HFFc6 (cell line): ENCODE measurements at regions not wholly inside any gene's neighbourhood (a gene's known extent, or its start where the extent isn't known, plus 50 kb on each side); places are given as distances from the start of the nearest gene placed in this dataset.

Source experiments
- DNase-seq: peaks from one replicate; pipeline ENCODE4 v3.0.0-alpha.2; 2018
- H3K27ac Mint-ChIP-seq: 2 replicates; pipeline ENCODE4 v1.8.0; 2020; ENCODE audit warnings: mild to moderate bottlenecking, mixed read lengths
- H3K27me3 Mint-ChIP-seq: 2 replicates; pipeline ENCODE4 v1.8.0; 2021; ENCODE audit warnings: mild to moderate bottlenecking, moderate library complexity, mixed read lengths; ENCODE audit not compliant: insufficient read depth
- H3K36me3 Mint-ChIP-seq: 2 replicates; pipeline ENCODE4 v1.8.0; 2021; ENCODE audit warnings: low read depth, mixed read lengths
- H3K4me1 Mint-ChIP-seq: 2 replicates; pipeline ENCODE4 v1.8.0; 2020; ENCODE audit warnings: low read depth, mixed read lengths
- H3K4me3 Mint-ChIP-seq: 2 replicates; pipeline ENCODE4 v1.8.0; 2020; ENCODE audit warnings: mild to moderate bottlenecking, moderate library complexity, mixed read lengths
- H3K9me3 Mint-ChIP-seq: 2 replicates; pipeline ENCODE4 v1.8.0; 2020; ENCODE audit warnings: mild to moderate bottlenecking, mixed read lengths
- TF ChIP-seq, protein P1 (sequence below): fragments of 200-600 bp; sonication (generic); IDR thresholded peaks from 2 replicates; pipeline ENCODE4 v1.5.0; 2021; ENCODE audit warnings: antibody characterized with exemption, mild to moderate bottlenecking

- Mint-ChIP-seq H3K27me3 (no peaks in the 10 kb centered on the region), H3K36me3 (peaks cover 25% of the 10 kb centered on the region), H3K4me3 (no peak overlapping the region), H3K4me1 (peaks cover 29% of the 10 kb centered on the region), H3K27ac (no peak overlapping the region), H3K9me3 (peaks cover 26% of the 10 kb centered on the region)
- no peak for DNase-seq
- TF ChIP-seq, protein P1, sequence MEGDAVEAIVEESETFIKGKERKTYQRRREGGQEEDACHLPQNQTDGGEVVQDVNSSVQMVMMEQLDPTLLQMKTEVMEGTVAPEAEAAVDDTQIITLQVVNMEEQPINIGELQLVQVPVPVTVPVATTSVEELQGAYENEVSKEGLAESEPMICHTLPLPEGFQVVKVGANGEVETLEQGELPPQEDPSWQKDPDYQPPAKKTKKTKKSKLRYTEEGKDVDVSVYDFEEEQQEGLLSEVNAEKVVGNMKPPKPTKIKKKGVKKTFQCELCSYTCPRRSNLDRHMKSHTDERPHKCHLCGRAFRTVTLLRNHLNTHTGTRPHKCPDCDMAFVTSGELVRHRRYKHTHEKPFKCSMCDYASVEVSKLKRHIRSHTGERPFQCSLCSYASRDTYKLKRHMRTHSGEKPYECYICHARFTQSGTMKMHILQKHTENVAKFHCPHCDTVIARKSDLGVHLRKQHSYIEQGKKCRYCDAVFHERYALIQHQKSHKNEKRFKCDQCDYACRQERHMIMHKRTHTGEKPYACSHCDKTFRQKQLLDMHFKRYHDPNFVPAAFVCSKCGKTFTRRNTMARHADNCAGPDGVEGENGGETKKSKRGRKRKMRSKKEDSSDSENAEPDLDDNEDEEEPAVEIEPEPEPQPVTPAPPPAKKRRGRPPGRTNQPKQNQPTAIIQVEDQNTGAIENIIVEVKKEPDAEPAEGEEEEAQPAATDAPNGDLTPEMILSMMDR = no peak
These were observed 113.7 kb upstream of the PRDM1 start for GRCh38 chr6:105972440-105972839.

DNA sequence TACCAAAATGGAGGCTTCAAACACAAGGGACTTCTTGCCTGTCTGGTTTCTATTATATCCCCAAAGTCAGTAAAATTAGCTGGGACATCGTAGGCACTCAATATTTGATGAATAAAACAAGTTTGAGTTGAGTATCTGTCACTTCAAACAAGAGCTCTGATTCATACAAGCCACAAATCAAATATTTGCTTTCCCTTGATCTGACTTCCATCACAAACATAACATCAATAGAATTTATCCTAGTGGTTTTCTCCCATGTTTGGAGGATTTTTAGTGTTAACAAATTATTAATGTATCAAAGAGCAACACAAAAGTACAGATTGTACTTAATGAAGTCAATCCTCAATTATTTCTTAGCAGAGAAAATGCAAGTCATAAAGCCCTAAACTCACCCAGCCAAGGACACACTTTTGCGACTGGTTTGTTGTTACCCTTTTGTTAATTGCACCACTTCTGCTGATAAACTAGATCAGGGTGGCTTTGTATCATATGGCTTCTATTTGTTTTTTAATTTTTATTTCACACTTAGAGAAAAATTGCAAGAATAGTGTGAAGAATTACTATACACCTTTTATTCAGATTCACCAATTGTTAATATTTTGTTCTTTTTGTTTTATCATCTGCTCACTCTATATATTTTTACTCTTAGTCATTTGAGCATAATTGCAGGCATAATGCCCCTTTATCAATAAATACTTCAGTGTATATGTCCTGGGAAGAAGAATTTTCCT lies 117.4 kb upstream of the PRDM1 start:
- no peaks in the 10 kb centered on the region for H3K27me3 Mint-ChIP-seq
- H3K9me3 Mint-ChIP-seq = peaks cover 26% of the 10 kb centered on the region
- TF ChIP-seq, protein P1 = no peak
- peaks cover 24% of the 10 kb centered on the region for H3K36me3 Mint-ChIP-seq
- no peak for DNase-seq
- no peak overlapping the region for H3K4me3 Mint-ChIP-seq
- peaks cover 19% of the 10 kb centered on the region for H3K4me1 Mint-ChIP-seq
- H3K27ac Mint-ChIP-seq = no peak overlapping the region

DNA sequence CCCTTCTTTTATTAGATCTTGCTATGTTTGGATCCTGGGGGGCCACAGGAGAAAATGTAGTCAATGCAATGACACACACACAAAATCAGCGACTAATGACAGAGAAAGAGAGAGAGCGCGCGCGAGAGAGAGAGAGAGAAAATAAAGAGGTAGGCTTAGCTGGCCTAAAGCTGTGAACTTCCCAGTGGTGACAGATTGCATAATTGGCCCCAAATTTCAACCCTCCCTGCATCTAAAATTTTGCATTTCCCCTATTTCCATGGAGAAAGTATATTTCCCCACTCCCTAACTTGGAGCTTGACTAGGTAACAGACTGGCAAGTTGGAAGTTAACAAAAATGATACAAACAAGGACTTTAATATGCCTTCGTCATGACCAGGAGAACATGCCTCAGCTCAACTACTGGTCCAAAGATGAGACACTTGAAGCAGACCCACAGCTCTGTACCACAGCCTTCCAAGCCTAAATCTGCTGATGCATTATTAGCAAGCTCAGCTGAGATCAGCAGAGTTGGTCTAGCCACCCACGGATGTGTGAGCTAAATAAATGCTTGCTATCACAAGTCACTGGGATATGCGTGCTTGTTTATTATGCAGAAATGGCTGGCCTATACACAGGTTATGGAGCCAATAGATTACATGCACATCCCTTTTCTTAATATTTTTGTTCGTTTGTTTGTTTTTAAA lies 118.1 kb upstream of the PRDM1 start:
- TF ChIP-seq, protein P1 = no peak
- H3K36me3 Mint-ChIP-seq = peaks cover 17% of the 10 kb centered on the region
- H3K4me1 Mint-ChIP-seq = peaks cover 13% of the 10 kb centered on the region
- H3K9me3 Mint-ChIP-seq = peaks cover 19% of the 10 kb centered on the region
- no peaks in the 10 kb centered on the region for H3K27me3 Mint-ChIP-seq
- H3K4me3 Mint-ChIP-seq = no peak overlapping the region
- DNase-seq = no peak
- no peak overlapping the region for H3K27ac Mint-ChIP-seq

DNA sequence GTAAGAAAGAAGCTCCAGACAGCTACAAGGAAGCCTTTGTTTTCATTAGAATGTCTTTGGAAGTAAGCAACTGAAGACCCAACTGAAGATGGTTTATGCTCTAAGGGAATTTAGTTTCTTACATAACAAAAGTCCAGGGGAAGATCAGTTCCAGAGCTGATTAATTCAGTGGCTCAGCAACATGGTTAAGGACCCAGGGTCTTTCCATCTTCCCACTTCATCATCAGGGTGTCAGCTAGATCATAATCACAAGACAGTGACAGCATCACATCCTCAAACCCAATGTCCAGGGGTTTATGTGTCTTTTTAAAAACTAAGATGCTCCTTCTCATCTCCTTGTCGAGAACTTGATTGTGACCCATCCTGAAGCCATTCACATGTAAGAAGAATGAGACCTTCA lies 119.7 kb upstream of the PRDM1 start:
- peaks cover 7% of the 10 kb centered on the region; the same call in 1 of the 2 replicates for H3K36me3 Mint-ChIP-seq
- peaks cover 27% of the 10 kb centered on the region for H3K4me1 Mint-ChIP-seq
- H3K27ac Mint-ChIP-seq = no peak overlapping the region
- peaks cover 3% of the 10 kb centered on the region; the same call in 1 of the 2 replicates for H3K9me3 Mint-ChIP-seq
- H3K4me3 Mint-ChIP-seq = no peak overlapping the region
- no peaks in the 10 kb centered on the region for H3K27me3 Mint-ChIP-seq
- TF ChIP-seq, protein P1 = no peak
- DNase-seq = no peak

- no peak for DNase-seq
- Mint-ChIP-seq H3K4me3 (no peak overlapping the region), H3K27me3 (no peaks in the 10 kb centered on the region), H3K27ac (no peak overlapping the region), H3K4me1 (peaks cover 34% of the 10 kb centered on the region), H3K36me3 (peaks cover 7% of the 10 kb centered on the region; the same call in 1 of the 2 replicates), H3K9me3 (no peaks in the 10 kb centered on the region)
- TF ChIP-seq, protein P1 = no peak
These were observed 121.0 kb upstream of the PRDM1 start for GRCh38 chr6:105964979-105965760.
